ENCODE measurements at regions not wholly inside any gene's neighbourhood (a gene's known extent, or its start where the extent isn't known, plus 50 kb on each side); places are given as distances from the start of the nearest gene placed in this dataset.

DNA sequence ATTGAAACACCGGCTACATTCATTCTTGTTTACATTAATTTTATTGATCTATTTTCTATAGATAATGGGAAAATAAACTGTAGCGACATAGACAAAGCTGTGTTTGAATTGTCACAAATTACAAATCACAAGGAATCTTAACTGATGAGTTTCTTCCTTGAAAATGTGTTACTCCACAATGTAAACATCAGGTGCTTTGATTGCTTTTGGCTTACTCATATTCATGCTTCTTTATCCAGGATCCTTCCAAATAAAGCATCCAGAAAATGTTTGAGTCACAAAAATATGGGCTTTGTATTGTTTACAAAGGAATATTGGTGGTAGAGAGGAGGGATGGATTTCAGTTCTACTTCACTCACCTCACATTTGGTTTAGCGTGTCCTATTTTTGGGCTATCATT is 64.0 kb downstream of the BMP2 start:
- 89% methylated on average over 3 of the region's 3 CpGs for WGBS
- no peaks in the 10 kb centered on the region for H3K9me3 ChIP-seq (ENCODE audit: control insufficient read depth, low read length)
- no peaks in the 10 kb centered on the region for H3K4me1 ChIP-seq (ENCODE audit: control insufficient read depth, insufficient read depth, low read length)
- no peak overlapping the region for H3K4me3 ChIP-seq (ENCODE audit: low read length)
- DNase-seq (no peak), ATAC-seq (no peak)
- intact Hi-C loops (cut with DNase I): no loop called here
- H3K27ac ChIP-seq (ENCODE audit: low read length): no peak overlapping the region
- no peaks in the 10 kb centered on the region for H3K27me3 ChIP-seq (ENCODE audit: control insufficient read depth, insufficient read depth)

DNA sequence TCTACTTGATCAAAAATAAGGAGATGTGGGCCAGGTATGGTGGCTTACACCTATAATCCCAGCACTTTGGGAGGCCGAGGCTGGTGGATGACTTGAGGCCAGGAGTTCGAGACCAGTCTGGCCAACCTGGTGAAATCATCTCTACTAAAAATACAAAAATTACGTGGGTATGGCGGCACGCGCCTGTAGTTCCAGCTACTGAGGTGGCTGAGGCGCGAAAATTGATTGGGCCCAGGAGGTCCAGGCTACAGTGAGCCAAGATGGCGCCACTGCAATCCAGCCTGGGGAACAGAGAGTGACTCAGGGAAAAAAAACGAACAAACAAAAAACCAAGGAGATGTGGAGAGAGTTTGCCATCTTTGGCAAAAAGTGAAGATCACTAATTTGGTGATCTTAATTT is 65.3 kb downstream of the BMP2 start:
- Histone ChIP-seq H3K9me3 (ENCODE audit: control insufficient read depth, low read length) (no peaks in the 10 kb centered on the region), H3K4me3 (ENCODE audit: low read length) (no peak overlapping the region), H3K27me3 (ENCODE audit: control insufficient read depth, insufficient read depth) (no peaks in the 10 kb centered on the region), H3K4me1 (ENCODE audit: control insufficient read depth, insufficient read depth, low read length) (no peaks in the 10 kb centered on the region), H3K27ac (ENCODE audit: low read length) (no peak overlapping the region)
- 97% methylated on average over 10 of the region's 10 CpGs for WGBS
- intact Hi-C loops (cut with DNase I): no loop called here
- ATAC-seq (no peak), DNase-seq (no peak)

DNA sequence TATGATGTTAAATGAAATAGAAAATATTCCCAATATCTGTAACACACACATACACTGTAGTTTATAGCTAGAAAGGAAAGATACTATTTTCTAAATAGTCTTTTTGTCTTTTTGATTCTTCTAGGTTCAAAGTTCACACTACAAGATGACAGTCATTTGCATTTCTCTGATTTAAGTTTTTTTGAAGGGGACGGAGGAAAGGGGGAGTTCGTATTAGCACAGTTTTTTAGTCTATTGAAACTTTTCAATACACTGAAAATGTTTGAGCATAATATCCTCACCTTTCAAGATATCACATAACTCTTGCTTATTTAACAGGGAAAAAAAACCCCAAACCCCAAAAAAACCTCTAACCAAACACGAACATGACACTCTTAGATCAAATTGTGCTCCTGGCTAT is 68.1 kb downstream of the BMP2 start:
- H3K9me3 ChIP-seq (ENCODE audit: control insufficient read depth, low read length): no peaks in the 10 kb centered on the region
- ATAC-seq (no peak), DNase-seq (no peak)
- no peaks in the 10 kb centered on the region for H3K27me3 ChIP-seq (ENCODE audit: control insufficient read depth, insufficient read depth)
- H3K27ac ChIP-seq (ENCODE audit: low read length): no peak overlapping the region
- WGBS: 79% methylated on average over 3 of the region's 3 CpGs
- H3K4me3 ChIP-seq (ENCODE audit: low read length): no peak overlapping the region
- no peaks in the 10 kb centered on the region for H3K4me1 ChIP-seq (ENCODE audit: control insufficient read depth, insufficient read depth, low read length)
- intact Hi-C loops (cut with DNase I): no loop called here

DNA sequence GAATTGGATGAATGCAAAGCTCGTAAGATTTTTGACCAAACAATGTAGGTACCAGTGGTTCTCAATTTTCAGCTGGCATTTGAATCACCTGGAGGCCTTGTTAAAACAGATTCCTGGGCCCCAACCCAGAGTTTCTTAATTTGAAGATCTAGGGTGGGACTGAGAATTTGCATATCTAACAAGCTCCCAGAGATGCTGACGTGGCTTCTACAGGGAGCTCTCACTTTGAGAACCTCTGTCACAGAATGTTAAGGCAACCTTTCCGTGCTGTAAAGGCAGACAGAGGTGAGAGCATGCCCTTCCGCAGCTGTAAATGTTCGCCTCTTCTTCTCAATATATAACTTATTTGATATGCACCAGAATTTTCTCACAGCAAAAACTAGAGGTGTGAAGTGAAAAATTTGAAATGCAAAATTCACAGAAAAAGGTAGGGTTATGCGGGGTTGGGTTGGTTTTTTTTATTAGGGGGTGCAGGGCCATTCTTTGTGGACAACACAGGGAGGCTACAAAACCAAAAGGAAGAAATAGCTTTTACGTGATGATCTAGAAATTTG is 69.4 kb downstream of the BMP2 start:
- Histone ChIP-seq H3K27me3 (ENCODE audit: control insufficient read depth, insufficient read depth) (no peaks in the 10 kb centered on the region), H3K4me3 (ENCODE audit: low read length) (no peak overlapping the region), H3K27ac (ENCODE audit: low read length) (no peak overlapping the region), H3K9me3 (ENCODE audit: control insufficient read depth, low read length) (no peaks in the 10 kb centered on the region), H3K4me1 (ENCODE audit: control insufficient read depth, insufficient read depth, low read length) (no peaks in the 10 kb centered on the region)
- ATAC-seq: no peak
- DNase-seq: no peak
- WGBS: 81% methylated on average over 7 of the region's 7 CpGs
- intact Hi-C loops (cut with DNase I): no loop called here

DNA sequence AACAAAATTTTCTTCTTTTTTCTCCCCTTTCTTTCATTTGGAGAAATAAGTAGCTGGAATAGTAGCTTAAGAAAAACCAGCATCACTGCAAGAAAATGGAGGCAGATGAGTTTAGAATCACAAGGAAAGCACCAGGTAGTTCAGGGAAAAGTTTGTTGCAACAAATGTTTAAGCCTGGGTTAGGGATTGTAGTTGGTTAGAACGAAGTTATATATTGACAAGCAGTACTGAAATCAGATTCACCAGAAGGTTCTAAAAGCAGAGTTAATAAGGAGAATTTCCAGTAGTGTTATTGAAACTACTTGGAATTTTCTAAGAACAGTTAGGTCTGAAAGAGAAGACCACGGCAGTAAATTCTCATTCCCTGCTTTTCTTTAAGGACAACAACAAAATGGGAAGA is 70.2 kb downstream of the BMP2 start:
- DNase-seq: no peak
- ATAC-seq: no peak
- Histone ChIP-seq H3K4me1 (ENCODE audit: control insufficient read depth, insufficient read depth, low read length) (no peaks in the 10 kb centered on the region), H3K9me3 (ENCODE audit: control insufficient read depth, low read length) (no peaks in the 10 kb centered on the region), H3K27me3 (ENCODE audit: control insufficient read depth, insufficient read depth) (peaks cover 2% of the 10 kb centered on the region), H3K4me3 (ENCODE audit: low read length) (no peak overlapping the region), H3K27ac (ENCODE audit: low read length) (no peak overlapping the region)
- intact Hi-C loops (cut with DNase I): no loop called here
- 58% methylated on average over 2 of the region's 2 CpGs for WGBS

DNA sequence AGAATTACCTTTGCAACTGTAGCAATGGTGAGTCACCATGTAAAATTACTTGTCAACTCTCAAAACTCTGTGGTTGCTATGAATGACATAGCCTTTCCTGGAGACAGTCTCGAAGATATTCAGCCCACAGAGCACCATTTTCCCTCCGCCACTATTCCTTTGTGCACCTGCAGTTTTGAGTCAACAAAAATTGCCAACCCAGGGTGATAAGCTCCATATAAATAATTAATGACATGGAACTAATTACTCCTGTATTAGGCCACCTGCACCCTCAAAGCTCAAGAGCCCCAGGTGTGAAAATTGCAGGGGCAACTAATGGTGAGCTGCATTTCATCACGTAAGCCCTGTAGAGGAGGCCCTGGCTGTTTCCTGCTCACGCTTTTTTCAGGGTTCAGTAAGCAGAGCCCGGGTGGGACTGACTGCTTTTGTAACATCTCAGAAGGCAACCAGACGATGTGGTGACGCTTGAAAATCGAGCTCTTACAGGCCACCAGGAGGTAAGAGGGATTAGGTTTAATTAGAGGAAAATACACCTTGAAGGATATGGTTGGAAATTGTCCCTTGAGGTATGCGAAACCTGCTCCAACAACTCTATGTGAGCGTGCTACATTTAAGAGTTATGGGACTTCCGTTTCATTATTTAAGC is 70.8 kb downstream of the BMP2 start:
- WGBS: 69% methylated on average over 11 of the region's 11 CpGs
- H3K4me3 ChIP-seq (ENCODE audit: low read length): no peak overlapping the region
- intact Hi-C loops (cut with DNase I): no loop called here
- no peak overlapping the region for H3K27ac ChIP-seq (ENCODE audit: low read length)
- peaks cover 2% of the 10 kb centered on the region for H3K27me3 ChIP-seq (ENCODE audit: control insufficient read depth, insufficient read depth)
- H3K4me1 ChIP-seq (ENCODE audit: control insufficient read depth, insufficient read depth, low read length): no peaks in the 10 kb centered on the region
- DNase-seq: no peak
- H3K9me3 ChIP-seq (ENCODE audit: control insufficient read depth, low read length): no peaks in the 10 kb centered on the region
- no peak for ATAC-seq

DNA sequence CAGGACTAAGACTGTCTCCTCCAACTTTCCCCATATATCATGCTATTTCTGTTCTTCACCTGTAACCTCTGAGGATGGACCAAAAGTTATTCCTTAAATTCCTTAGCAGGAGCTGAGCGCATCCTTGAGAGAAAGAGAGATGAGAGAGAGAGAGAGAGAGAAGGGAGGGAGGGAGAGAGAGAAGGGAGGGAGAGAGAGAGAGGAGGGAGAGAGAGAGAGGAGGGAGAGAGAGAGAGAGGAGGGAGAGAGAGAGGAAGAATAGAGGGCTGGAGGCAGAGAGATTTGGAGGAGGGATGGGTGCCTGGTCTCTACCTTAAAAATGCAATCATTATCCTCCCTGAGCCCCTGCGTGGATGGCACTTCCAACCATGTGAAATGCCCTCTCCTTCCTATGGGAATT is 73.6 kb downstream of the BMP2 start:
- 87% methylated on average over 2 of the region's 2 CpGs for WGBS
- DNase-seq (no peak), ATAC-seq (no peak)
- Histone ChIP-seq H3K4me3 (ENCODE audit: low read length) (no peak overlapping the region), H3K27me3 (ENCODE audit: control insufficient read depth, insufficient read depth) (peaks cover 2% of the 10 kb centered on the region), H3K4me1 (ENCODE audit: control insufficient read depth, insufficient read depth, low read length) (no peaks in the 10 kb centered on the region), H3K27ac (ENCODE audit: low read length) (no peak overlapping the region), H3K9me3 (ENCODE audit: control insufficient read depth, low read length) (no peaks in the 10 kb centered on the region)
- intact Hi-C loops (cut with DNase I): no loop called here

DNA sequence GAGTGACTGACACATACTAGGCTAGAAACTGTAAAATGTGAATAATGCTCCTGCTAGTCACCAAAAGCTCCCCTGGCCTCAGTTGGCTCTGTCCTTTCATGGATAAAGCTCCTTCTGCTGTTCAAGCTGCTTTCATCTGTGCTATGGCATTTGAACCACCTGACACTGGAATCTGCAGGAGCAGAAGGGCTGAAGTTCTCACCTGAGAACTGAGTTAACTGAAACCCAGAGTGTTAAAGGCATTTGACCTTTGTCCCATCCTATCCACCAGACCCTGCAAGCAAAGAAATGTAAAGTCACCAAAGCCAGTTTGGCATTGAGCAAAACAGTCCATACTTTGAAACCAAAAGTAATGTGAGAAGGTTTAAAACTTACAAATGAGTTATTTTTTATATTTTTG is 77.7 kb downstream of the BMP2 start:
- DNase-seq (no peak), ATAC-seq (no peak)
- intact Hi-C loops (cut with DNase I): no loop called here
- no peak overlapping the region for H3K27ac ChIP-seq (ENCODE audit: low read length)
- peaks cover 2% of the 10 kb centered on the region for H3K27me3 ChIP-seq (ENCODE audit: control insufficient read depth, insufficient read depth)
- no peaks in the 10 kb centered on the region for H3K9me3 ChIP-seq (ENCODE audit: control insufficient read depth, low read length)
- H3K4me3 ChIP-seq (ENCODE audit: low read length): no peak overlapping the region
- no peaks in the 10 kb centered on the region for H3K4me1 ChIP-seq (ENCODE audit: control insufficient read depth, insufficient read depth, low read length)

DNA sequence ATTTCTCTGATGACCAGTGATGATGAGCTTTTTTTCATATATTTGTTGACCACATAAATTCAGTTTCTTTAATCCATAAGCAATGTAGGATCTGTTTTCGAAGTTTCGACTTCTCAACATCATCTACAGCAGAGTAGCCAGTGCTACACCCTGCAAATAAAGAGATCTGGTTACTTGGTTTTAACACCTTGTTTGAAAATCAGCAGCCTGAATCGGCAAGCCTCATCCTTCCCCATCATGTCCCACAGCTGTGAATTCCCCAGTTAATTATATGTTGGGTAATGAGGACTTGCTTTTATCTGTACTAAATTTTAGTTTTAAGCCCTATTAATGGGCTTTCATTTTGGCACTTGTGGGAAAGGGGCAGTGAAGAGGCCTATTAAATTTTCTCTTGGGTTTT is 80.6 kb downstream of the BMP2 start:
- no peak overlapping the region for H3K27ac ChIP-seq (ENCODE audit: low read length)
- no peak overlapping the region for H3K4me3 ChIP-seq (ENCODE audit: low read length)
- 72% methylated on average over 3 of the region's 3 CpGs for WGBS
- DNase-seq (no peak), ATAC-seq (no peak)
- intact Hi-C loops (cut with DNase I): no loop called here
- H3K4me1 ChIP-seq (ENCODE audit: control insufficient read depth, insufficient read depth, low read length): no peaks in the 10 kb centered on the region
- H3K9me3 ChIP-seq (ENCODE audit: control insufficient read depth, low read length): no peaks in the 10 kb centered on the region
- H3K27me3 ChIP-seq (ENCODE audit: control insufficient read depth, insufficient read depth): no peaks in the 10 kb centered on the region

DNA sequence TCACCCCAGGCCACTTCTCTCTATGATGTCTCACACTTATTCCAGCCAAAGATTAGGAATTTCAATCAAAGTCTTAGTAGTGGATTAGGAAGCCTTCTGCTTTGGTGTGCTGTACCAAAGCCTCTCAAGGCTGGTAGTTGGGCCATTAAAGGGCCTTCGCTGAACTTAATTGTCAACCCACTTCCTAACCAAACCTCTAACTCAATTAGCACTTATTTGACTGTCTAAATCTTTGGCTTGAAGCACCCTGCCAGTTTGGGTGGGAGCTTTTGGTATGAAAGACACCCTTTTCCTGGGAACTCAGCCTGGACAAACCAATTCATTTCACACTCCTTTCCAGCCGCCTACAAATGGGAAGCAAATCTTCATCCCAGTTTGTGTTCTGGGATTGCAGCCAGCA is 81.5 kb downstream of the BMP2 start:
- WGBS: 47% methylated on average over 2 of the region's 2 CpGs
- Histone ChIP-seq H3K9me3 (ENCODE audit: control insufficient read depth, low read length) (no peaks in the 10 kb centered on the region), H3K27me3 (ENCODE audit: control insufficient read depth, insufficient read depth) (no peaks in the 10 kb centered on the region), H3K4me3 (ENCODE audit: low read length) (no peak overlapping the region), H3K4me1 (ENCODE audit: control insufficient read depth, insufficient read depth, low read length) (no peaks in the 10 kb centered on the region), H3K27ac (ENCODE audit: low read length) (no peak overlapping the region)
- DNase-seq (no peak), ATAC-seq (no peak)
- intact Hi-C loops (cut with DNase I): no loop called here

DNA sequence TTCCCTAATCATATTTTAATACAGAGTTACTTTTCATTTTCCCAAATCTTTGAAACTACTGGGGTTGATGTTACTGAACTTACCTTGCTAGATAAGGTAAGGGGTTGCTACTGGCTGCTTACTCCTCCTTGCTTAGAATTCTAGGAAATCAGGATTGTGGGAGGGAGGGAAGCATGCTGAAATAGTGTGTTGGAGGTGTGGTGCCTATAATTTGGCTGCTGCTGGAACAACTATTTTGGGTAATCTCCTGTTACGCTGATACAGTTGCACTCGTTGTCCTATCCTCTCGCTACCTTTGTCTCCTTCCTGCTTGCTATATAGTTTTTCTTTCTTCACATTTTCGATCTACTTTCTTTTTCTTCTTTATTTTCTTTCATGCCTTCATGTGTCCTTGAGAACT is 83.7 kb downstream of the BMP2 start:
- H3K4me3 ChIP-seq (ENCODE audit: low read length): no peak overlapping the region
- intact Hi-C loops (cut with DNase I): no loop called here
- no peak for DNase-seq
- WGBS: 69% methylated on average over 4 of the region's 4 CpGs
- no peak overlapping the region for H3K27ac ChIP-seq (ENCODE audit: low read length)
- ATAC-seq: no peak
- H3K4me1 ChIP-seq (ENCODE audit: control insufficient read depth, insufficient read depth, low read length): no peaks in the 10 kb centered on the region
- no peaks in the 10 kb centered on the region for H3K9me3 ChIP-seq (ENCODE audit: control insufficient read depth, low read length)
- H3K27me3 ChIP-seq (ENCODE audit: control insufficient read depth, insufficient read depth): no peaks in the 10 kb centered on the region

DNA sequence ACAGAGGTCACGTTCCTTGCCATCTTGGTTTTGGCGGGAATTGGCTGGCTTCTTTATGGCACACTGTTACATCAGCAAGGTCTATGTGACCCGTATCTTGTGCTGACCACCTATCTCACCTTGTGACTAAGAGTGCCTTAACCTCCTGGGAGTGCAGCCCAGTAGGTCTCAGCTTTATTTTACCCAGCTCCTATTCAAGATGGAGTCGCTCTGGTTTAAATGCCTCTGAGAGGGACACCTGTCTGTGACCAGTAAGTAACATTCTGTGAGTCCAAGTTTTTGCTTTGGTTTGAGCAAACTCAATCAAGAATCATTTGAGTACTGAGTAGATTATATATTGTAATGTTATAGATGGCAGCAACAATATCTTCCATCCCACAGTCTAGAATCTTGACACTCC is 85.0 kb downstream of the BMP2 start:
- no peak for DNase-seq
- WGBS: 93% methylated on average over 4 of the region's 4 CpGs
- intact Hi-C loops (cut with DNase I): no loop called here
- Histone ChIP-seq H3K27me3 (ENCODE audit: control insufficient read depth, insufficient read depth) (no peaks in the 10 kb centered on the region), H3K9me3 (ENCODE audit: control insufficient read depth, low read length) (no peaks in the 10 kb centered on the region), H3K4me3 (ENCODE audit: low read length) (no peak overlapping the region), H3K4me1 (ENCODE audit: control insufficient read depth, insufficient read depth, low read length) (no peaks in the 10 kb centered on the region), H3K27ac (ENCODE audit: low read length) (no peak overlapping the region)
- ATAC-seq: no peak

Measured in right cardiac atrium (tissue), 5 donors.